OCI-LY1 (cell line): ENCODE measurements at regions not wholly inside any gene's neighbourhood (a gene's known extent, or its start where the extent isn't known, plus 50 kb on each side); places are given as distances from the start of the nearest gene placed in this dataset.

Source experiments
- H2AFZ ChIP-seq: fragments of 200-600 bp; sonication (generic), shearing (Covaris generic); 2 replicates; pipeline ENCODE4 v1.6.0; 2014; ENCODE audit warnings: antibody characterized with exemption, mild to moderate bottlenecking, low read length
- H3F3A ChIP-seq: fragments of 200-600 bp; sonication (generic), shearing (Covaris generic); 2 replicates; pipeline ENCODE4 v1.6.0; 2014; ENCODE audit warnings: mild to moderate bottlenecking, antibody characterized with exemption, low read length, moderate library complexity; ENCODE audit not compliant: insufficient read depth
- H3K27ac ChIP-seq: fragments of 200-600 bp; sonication (generic); 2 replicates; pipeline ENCODE4 v1.5.1; 2014; ENCODE audit warnings: low read length, mixed run types, mild to moderate bottlenecking, low read depth; ENCODE audit not compliant: poor library complexity, severe bottlenecking
- H3K27me3 ChIP-seq: fragments of 200-600 bp; sonication (generic); 2 replicates; pipeline ENCODE4 v1.6.0; 2014; ENCODE audit warnings: antibody characterized with exemption, mild to moderate bottlenecking, low read length, moderate library complexity; ENCODE audit not compliant: insufficient read depth
- H3K36me3 ChIP-seq: fragments of 200-600 bp; sonication (generic); 2 replicates; pipeline ENCODE4 v1.6.1; 2014; ENCODE audit warnings: mild to moderate bottlenecking, antibody characterized with exemption, low read length, moderate library complexity, mixed read lengths; ENCODE audit not compliant: insufficient read depth
- H3K4me1 ChIP-seq: fragments of 200-600 bp; sonication (generic); 2 replicates; pipeline ENCODE4 v1.5.1; 2014; ENCODE audit warnings: mild to moderate bottlenecking, low read length, moderate library complexity; ENCODE audit not compliant: insufficient read depth, severe bottlenecking
- H3K4me2 ChIP-seq: fragments of 200-600 bp; sonication (generic), shearing (Covaris generic); 2 replicates; pipeline ENCODE4 v1.6.1; 2014; ENCODE audit warnings: low read length
- H3K4me3 ChIP-seq: fragments of 200-600 bp; sonication (generic); 2 replicates; pipeline ENCODE4 v1.5.1; 2014; ENCODE audit warnings: low read length, low read depth, mild to moderate bottlenecking, mixed read lengths; ENCODE audit not compliant: poor library complexity, severe bottlenecking
- H3K79me2 ChIP-seq: fragments of 200-600 bp; shearing (Covaris generic); 2 replicates; pipeline ENCODE4 v1.6.1; 2016; ENCODE audit warnings: mixed run types, low read length, mixed read lengths; ENCODE audit not compliant: insufficient read depth
- H3K9ac ChIP-seq: fragments of 200-600 bp; sonication (generic), shearing (Covaris generic); 2 replicates; pipeline ENCODE4 v1.6.1; 2014; ENCODE audit warnings: mild to moderate bottlenecking, low read length, mixed read lengths
- H3K9me2 ChIP-seq: fragments of 200-600 bp; sonication (generic), shearing (Covaris generic); 2 replicates; pipeline ENCODE4 v1.6.1; 2014; ENCODE audit warnings: low read depth, mild to moderate bottlenecking, low read length, mixed read lengths
- H3K9me3 ChIP-seq: fragments of 200-600 bp; shearing (Covaris generic); 2 replicates; pipeline ENCODE4 v1.6.1; 2014; ENCODE audit warnings: low read length, mixed read lengths
- H4K20me1 ChIP-seq: fragments of 200-600 bp; sonication (generic), shearing (Covaris generic); 2 replicates; pipeline ENCODE4 v1.6.0; 2016; ENCODE audit warnings: mild to moderate bottlenecking, low read length; ENCODE audit not compliant: insufficient read depth
- CTCF ChIP-seq: fragments of 200-600 bp; sonication (generic), shearing (Covaris generic); IDR thresholded peaks from 2 replicates; pipeline ENCODE4 v1.5.1; 2017; ENCODE audit warnings: mild to moderate bottlenecking, antibody characterized with exemption, low read length, moderate library complexity, mixed read lengths
- EZH2 ChIP-seq: fragments of 200-600 bp; sonication (generic), shearing (Covaris generic); IDR thresholded peaks from 2 replicates; pipeline ENCODE4 v1.8.0; 2017; ENCODE audit warnings: borderline replicate concordance, mixed run types, mild to moderate bottlenecking, antibody characterized with exemption, low read length, moderate library complexity, mixed read lengths

GRCh38 chr11:15754221-15754620 is 602.1 kb downstream of the SOX6 start:
- no peaks in the 10 kb centered on the region for H3K9me2 ChIP-seq
- H3K9me3 ChIP-seq = no peaks in the 10 kb centered on the region
- H3F3A ChIP-seq = no peaks in the 10 kb centered on the region
- no peak overlapping the region for H3K4me2 ChIP-seq
- H3K9ac ChIP-seq = no peak overlapping the region
- no peaks in the 10 kb centered on the region for H3K36me3 ChIP-seq
- no peaks in the 10 kb centered on the region for H4K20me1 ChIP-seq
- no peaks in the 10 kb centered on the region for H3K4me1 ChIP-seq
- no peak overlapping the region for H3K27ac ChIP-seq
- H3K27me3 ChIP-seq = no peaks in the 10 kb centered on the region
- TF ChIP-seq CTCF (no peak), EZH2 (no peak)
- H3K4me3 ChIP-seq = no peak overlapping the region
- H2AFZ ChIP-seq = no peak overlapping the region
- no peaks in the 10 kb centered on the region for H3K79me2 ChIP-seq

DNA sequence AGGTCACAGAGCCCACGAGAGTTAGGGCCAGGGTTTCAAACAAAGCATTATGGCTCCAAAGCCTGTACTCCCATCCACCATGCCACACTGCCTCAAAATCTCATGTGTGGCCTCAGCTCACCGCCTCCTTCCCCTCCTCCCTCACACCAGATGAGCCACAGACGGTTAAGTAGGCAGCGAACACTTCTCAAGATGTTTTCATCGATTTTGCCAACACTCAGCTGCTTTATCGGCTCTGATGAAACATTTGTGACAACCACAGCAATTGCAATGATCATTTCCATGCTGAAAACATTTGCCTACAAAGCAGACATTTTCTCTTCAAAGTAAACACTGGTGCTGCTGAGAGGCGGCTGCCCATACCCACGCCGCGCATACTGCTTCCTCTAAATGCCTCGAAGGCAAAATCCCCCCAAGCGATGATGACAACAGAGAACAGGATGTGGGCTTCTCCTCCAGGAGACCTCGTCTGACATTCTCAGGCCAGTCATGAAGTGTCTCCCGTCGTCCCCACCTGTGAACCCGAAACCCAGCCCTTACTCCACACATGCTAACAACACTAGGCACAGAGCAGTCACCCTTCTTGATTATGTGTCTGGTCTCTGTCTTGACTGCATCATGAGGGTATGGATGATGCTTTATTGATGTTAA is 599.2 kb downstream of the SOX6 start:
- TF ChIP-seq CTCF (no peak), EZH2 (no peak)
- Histone ChIP-seq H3K9me2 (no peaks in the 10 kb centered on the region), H3F3A (no peaks in the 10 kb centered on the region), H3K9ac (no peak overlapping the region), H3K79me2 (no peaks in the 10 kb centered on the region), H3K27me3 (no peaks in the 10 kb centered on the region), H3K36me3 (no peaks in the 10 kb centered on the region), H2AFZ (no peak overlapping the region), H3K4me1 (no peaks in the 10 kb centered on the region), H3K4me3 (no peak overlapping the region), H3K4me2 (no peak overlapping the region), H4K20me1 (no peaks in the 10 kb centered on the region), H3K27ac (no peak overlapping the region), H3K9me3 (no peaks in the 10 kb centered on the region)

DNA sequence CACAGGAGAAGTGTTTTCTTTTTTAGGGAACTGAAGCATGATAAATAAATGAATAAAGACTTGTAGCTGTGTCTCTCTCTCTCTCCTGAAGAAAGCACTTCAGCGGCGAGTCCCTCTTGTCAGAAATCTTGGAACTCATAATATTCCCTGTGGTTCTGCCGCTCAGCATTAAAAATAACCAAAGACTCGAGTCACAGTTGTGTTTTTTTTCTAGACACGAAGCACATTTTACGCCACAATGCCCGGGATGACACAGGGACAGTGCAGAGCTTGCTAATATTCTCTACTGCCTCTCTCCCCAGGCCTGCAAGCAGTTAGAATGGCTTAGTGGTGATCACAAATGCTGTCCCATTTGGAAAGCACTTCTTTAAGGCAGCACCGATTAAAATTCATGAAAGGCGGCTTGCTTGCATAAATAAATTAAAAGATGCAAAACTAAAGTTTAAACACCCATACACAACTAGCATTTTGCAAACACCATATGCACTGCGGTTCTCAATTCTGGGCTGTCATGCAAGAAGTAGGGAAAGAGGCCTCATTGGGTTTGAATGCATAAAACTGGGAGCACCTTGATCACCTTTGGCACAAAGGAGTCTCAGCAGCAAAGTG is 597.4 kb downstream of the SOX6 start:
- Histone ChIP-seq H3K4me2 (no peak overlapping the region), H3K36me3 (no peaks in the 10 kb centered on the region), H3K79me2 (no peaks in the 10 kb centered on the region), H3K4me3 (no peak overlapping the region), H4K20me1 (no peaks in the 10 kb centered on the region), H3K9ac (no peak overlapping the region), H2AFZ (no peak overlapping the region), H3K9me3 (no peaks in the 10 kb centered on the region), H3K4me1 (no peaks in the 10 kb centered on the region), H3F3A (no peaks in the 10 kb centered on the region), H3K27ac (no peak overlapping the region), H3K27me3 (no peaks in the 10 kb centered on the region), H3K9me2 (no peaks in the 10 kb centered on the region)
- TF ChIP-seq EZH2 (no peak), CTCF (no peak)
